ENCODE measurements at regions not wholly inside any gene's neighbourhood (a gene's known extent, or its start where the extent isn't known, plus 50 kb on each side); places are given as distances from the start of the nearest gene placed in this dataset.

DNA sequence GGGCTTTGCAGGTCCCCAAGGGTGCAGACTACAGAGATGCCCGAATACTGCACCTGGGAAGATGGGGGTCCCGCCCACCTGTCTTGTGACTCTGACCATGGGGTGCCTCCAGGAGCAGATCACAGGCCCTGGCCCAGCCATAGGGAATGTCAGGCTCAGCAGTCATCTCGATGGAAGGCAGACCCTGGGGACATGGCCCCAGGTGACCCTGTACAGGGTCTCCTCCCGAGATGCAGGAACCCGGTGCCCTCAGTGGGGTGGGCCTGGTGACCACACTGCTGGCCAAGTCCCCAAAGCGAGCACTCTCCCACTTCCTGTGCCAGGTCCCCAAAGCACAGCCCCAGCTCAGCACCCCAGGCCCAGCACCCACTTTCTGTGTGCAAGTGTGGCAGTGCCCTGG lies 903.7 kb upstream of the USP15 start:
- intact Hi-C loops (cut with DNase I) = no loop called here
- Histone ChIP-seq H3K27me3 (no peaks in the 10 kb centered on the region), H3K36me3 (replicated peaks in 1 of 2) (no peaks in the 10 kb centered on the region), H3K27ac (no peak overlapping the region), H3K4me3 (no peak overlapping the region), H3K9me3 (replicated peaks in 1 of 3) (no peaks in the 10 kb centered on the region), H3K4me1 (replicated peaks in 1 of 2) (no peaks in the 10 kb centered on the region)
- WGBS, 4 donors = 83 to 94% (median 87%) methylated on average over 1 to 6 of the region's 6 CpGs
- no peak for DNase-seq
- TF ChIP-seq, protein P1, sequence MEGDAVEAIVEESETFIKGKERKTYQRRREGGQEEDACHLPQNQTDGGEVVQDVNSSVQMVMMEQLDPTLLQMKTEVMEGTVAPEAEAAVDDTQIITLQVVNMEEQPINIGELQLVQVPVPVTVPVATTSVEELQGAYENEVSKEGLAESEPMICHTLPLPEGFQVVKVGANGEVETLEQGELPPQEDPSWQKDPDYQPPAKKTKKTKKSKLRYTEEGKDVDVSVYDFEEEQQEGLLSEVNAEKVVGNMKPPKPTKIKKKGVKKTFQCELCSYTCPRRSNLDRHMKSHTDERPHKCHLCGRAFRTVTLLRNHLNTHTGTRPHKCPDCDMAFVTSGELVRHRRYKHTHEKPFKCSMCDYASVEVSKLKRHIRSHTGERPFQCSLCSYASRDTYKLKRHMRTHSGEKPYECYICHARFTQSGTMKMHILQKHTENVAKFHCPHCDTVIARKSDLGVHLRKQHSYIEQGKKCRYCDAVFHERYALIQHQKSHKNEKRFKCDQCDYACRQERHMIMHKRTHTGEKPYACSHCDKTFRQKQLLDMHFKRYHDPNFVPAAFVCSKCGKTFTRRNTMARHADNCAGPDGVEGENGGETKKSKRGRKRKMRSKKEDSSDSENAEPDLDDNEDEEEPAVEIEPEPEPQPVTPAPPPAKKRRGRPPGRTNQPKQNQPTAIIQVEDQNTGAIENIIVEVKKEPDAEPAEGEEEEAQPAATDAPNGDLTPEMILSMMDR (IDR thresholded peaks at IDR 0.05) = no peak
- TF ChIP-seq POLR2A (IDR thresholded peaks at IDR 0.05) = no peak

DNA sequence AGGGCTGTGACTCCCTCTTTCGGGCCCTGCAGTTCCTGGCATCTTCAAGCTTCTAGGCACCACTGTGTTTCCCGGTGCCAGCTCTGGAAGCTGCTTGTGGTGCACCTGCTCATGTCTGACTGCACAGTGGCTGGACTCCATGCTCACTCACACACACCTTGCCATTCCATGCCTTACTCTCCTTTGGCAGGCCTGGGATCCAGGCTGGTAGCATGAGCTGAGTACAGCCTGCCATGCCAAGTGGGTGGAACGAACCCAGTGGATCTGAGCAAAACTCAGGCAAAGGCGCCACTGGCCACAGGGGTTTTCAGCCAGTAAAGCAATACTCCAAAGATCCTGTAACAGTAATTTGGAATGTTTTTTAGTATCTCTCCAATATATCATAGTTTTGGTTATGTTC lies 902.7 kb upstream of the USP15 start:
- TF ChIP-seq POLR2A (IDR thresholded peaks at IDR 0.05) = no peak
- TF ChIP-seq, protein P1 (IDR thresholded peaks at IDR 0.05) = no peak
- Histone ChIP-seq H3K27me3 (no peaks in the 10 kb centered on the region), H3K9me3 (replicated peaks in 1 of 3) (no peaks in the 10 kb centered on the region), H3K36me3 (replicated peaks in 1 of 2) (no peaks in the 10 kb centered on the region), H3K27ac (no peak overlapping the region), H3K4me1 (replicated peaks in 1 of 2) (no peaks in the 10 kb centered on the region), H3K4me3 (no peak overlapping the region)
- DNase-seq = no peak
- WGBS, 4 donors = 77 to 94% (median 87%) methylated on average over 3 to 4 of the region's 4 CpGs
- intact Hi-C loops (cut with DNase I) = no loop called here

DNA sequence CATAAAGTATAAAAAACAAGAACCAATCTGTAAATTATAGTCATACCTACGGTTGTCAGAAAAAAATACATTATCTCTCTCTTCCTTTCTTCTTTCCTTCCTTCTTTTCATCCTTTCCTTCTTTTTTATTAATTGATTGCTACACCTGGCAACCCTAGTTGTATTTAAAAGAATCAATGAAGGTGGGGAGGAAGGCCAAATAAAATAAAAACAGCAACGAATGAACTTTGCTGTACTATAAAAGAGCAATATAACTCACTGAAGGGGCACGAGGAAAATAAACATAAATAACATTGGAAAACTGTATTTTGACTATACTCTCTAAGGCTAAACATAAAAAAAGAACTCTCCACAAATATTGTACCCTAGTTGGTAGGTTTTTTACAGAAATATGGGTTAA lies 898.2 kb upstream of the USP15 start:
- no peak for DNase-seq
- WGBS, 4 donors = 69 to 75% (median 72%) methylated on average over 3 of the region's 3 CpGs
- no peak overlapping the region for H3K4me3 ChIP-seq
- no peaks in the 10 kb centered on the region for H3K36me3 ChIP-seq (replicated peaks in 1 of 2)
- no peak overlapping the region for H3K27ac ChIP-seq
- intact Hi-C loops (cut with DNase I) = no loop called here
- TF ChIP-seq, protein P1 (IDR thresholded peaks at IDR 0.05) = no peak
- no peak for TF ChIP-seq POLR2A (IDR thresholded peaks at IDR 0.05)
- H3K4me1 ChIP-seq (replicated peaks in 1 of 2) = no peaks in the 10 kb centered on the region
- H3K9me3 ChIP-seq (replicated peaks in 1 of 3) = no peaks in the 10 kb centered on the region
- no peaks in the 10 kb centered on the region for H3K27me3 ChIP-seq

DNA sequence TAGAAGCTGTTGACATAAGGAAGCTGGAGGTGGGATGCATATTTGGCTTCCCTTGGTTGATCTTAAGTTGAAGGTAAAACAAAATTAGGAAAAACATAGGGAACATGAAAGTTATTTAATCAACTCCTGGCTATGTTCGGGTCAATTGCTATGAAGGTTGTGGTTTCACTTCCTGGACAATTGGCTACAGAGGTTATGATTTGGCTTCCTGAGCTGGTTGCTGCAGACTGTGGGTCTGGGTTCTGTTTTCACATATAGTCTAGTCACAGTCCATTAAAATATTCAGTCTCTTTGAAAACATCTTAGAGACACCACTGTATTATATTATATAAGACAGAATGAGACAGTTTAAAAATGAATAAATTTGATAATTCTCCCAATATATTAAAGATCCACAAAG lies 895.2 kb upstream of the USP15 start:
- intact Hi-C loops (cut with DNase I) = no loop called here
- no peaks in the 10 kb centered on the region for H3K27me3 ChIP-seq
- TF ChIP-seq, protein P1 (IDR thresholded peaks at IDR 0.05) = no peak
- no peak for TF ChIP-seq POLR2A (IDR thresholded peaks at IDR 0.05)
- no peak for DNase-seq
- H3K27ac ChIP-seq = no peak overlapping the region
- H3K4me1 ChIP-seq (replicated peaks in 1 of 2) = no peaks in the 10 kb centered on the region
- 58 to 71% (median 65%) methylated on average over 1 of the region's 1 CpG for WGBS, 4 donors
- no peaks in the 10 kb centered on the region for H3K9me3 ChIP-seq (replicated peaks in 1 of 3)
- no peaks in the 10 kb centered on the region for H3K36me3 ChIP-seq (replicated peaks in 1 of 2)
- no peak overlapping the region for H3K4me3 ChIP-seq

Measured in adrenal gland (tissue), 9 donors.